HG03439 (cell line): ENCODE measurements at regions not wholly inside any gene's neighbourhood (a gene's known extent, or its start where the extent isn't known, plus 50 kb on each side); places are given as distances from the start of the nearest gene placed in this dataset.
"Not testable (repeated sequence)": the region's sequence is repeated elsewhere in the genome, so short reads cannot be mapped to it uniquely, and the experiment has no call there.

ENCODE experiments used
- ATAC-seq: cut with Tn5 transposase; IDR thresholded peaks from one replicate; pipeline ENCODE4 v1.9.1; 2021; ENCODE audit warnings: mild to moderate bottlenecking, moderate library complexity; ENCODE audit not compliant: unreplicated experiment

GRCh38 chr3:110900576-110900975 lies 171.0 kb upstream of the NECTIN3 start:
- no peak for ATAC-seq

GRCh38 chr3:110901536-110901935 lies 170.1 kb upstream of the NECTIN3 start:
- ATAC-seq, result no peak

- no peak for ATAC-seq
Observed at GRCh38 chr3:110902453-110903085, 169.0 kb upstream of the NECTIN3 start.

GRCh38 chr3:110903771-110904519 lies 167.7 kb upstream of the NECTIN3 start:
- no peak for ATAC-seq

GRCh38 chr3:110904520-110904890 lies 167.1 kb upstream of the NECTIN3 start:
- ATAC-seq, result no peak

- ATAC-seq, result no peak
Observed at GRCh38 chr3:110905121-110905520, 166.5 kb upstream of the NECTIN3 start.

GRCh38 chr3:110909839-110910238 lies 161.8 kb upstream of the NECTIN3 start:
- no peak for ATAC-seq

GRCh38 chr3:110910346-110910955 lies 161.2 kb upstream of the NECTIN3 start:
- ATAC-seq, result no peak

GRCh38 chr3:110918963-110919362 lies 152.7 kb upstream of the NECTIN3 start:
- no peak for ATAC-seq

- no peak for ATAC-seq
Observed at GRCh38 chr3:110925798-110926197, 145.8 kb upstream of the NECTIN3 start.

GRCh38 chr3:110928016-110928662 lies 143.5 kb upstream of the NECTIN3 start:
- no peak for ATAC-seq

GRCh38 chr3:110929816-110930215 lies 141.8 kb upstream of the NECTIN3 start:
- ATAC-seq, result no peak

GRCh38 chr3:110932567-110932966 lies 139.0 kb upstream of the NECTIN3 start:
- no peak for ATAC-seq

- no peak for ATAC-seq
Observed at GRCh38 chr3:110933821-110934426, 137.7 kb upstream of the NECTIN3 start.

GRCh38 chr3:110938629-110939028 lies 133.0 kb upstream of the NECTIN3 start:
- no peak for ATAC-seq

- no peak for ATAC-seq
Observed at GRCh38 chr3:110940055-110940454, 131.6 kb upstream of the NECTIN3 start.

GRCh38 chr3:110944782-110945181 lies 126.8 kb upstream of the NECTIN3 start:
- no peak for ATAC-seq

GRCh38 chr3:110946810-110947209 lies 124.8 kb upstream of the NECTIN3 start:
- no peak for ATAC-seq

GRCh38 chr3:110949194-110949593 lies 122.4 kb upstream of the NECTIN3 start:
- ATAC-seq, result not testable (repeated sequence)

GRCh38 chr3:110955301-110955880 lies 116.2 kb upstream of the NECTIN3 start:
- ATAC-seq, result no peak

GRCh38 chr3:110956081-110956480 lies 115.5 kb upstream of the NECTIN3 start:
- no peak for ATAC-seq
